SH-SY5Y (cell line): ENCODE measurements at regions not wholly inside any gene's neighbourhood (a gene's known extent, or its start where the extent isn't known, plus 50 kb on each side); places are given as distances from the start of the nearest gene placed in this dataset.

Source experiments
- GATA2 ChIP-seq: IDR thresholded peaks from 2 replicates; pipeline ENCODE4 v1.6.1; 2011; ENCODE audit warnings: mild to moderate bottlenecking, low read depth, low read length
- GATA3 ChIP-seq: IDR thresholded peaks from 2 replicates; pipeline ENCODE4 v1.6.1; 2011; ENCODE audit warnings: low read depth, mild to moderate bottlenecking, low read length, moderate library complexity

- TF ChIP-seq GATA3 (no peak), GATA2 (no peak)
Measured at GRCh38 chr3:106213954-106214353, 345.1 kb upstream of the CBLB start.
